Activated CD4-positive, alpha-beta T cell treated with anti-CD3 and anti-CD28 coated beads, Interleukin-2, amount 10 ng/mL, durations not matched to agents 7 days and 5 days (primary cell): ENCODE measurements at regions not wholly inside any gene's neighbourhood (a gene's known extent, or its start where the extent isn't known, plus 50 kb on each side); places are given as distances from the start of the nearest gene placed in this dataset.

Source experiments
- CTCF ChIA-PET: fragments of 350-600 bp; sonication (Branson Sonifier 250); formaldehyde crosslinking; loops from one replicate; lab custom pipeline; 2021; ENCODE audit warnings: antibody characterized with exemption; lab: Charles Lee
- POLR2A ChIA-PET: fragments of 350-600 bp; sonication (Branson Sonifier 250); formaldehyde crosslinking; loops from one replicate; lab custom pipeline; 2021; ENCODE audit warnings: antibody characterized with exemption; lab: Charles Lee
- DNase-seq: peaks from one replicate; pipeline ENCODE4 v3.0.0-alpha.2; 2020
- H3K27ac Mint-ChIP-seq: one replicate; pipeline ENCODE4 v1.8.0; 2021; ENCODE audit warnings: mild to moderate bottlenecking, moderate library complexity, mixed read lengths
- H3K27me3 Mint-ChIP-seq: one replicate; pipeline ENCODE4 v1.8.0; 2021; ENCODE audit warnings: mixed read lengths
- H3K36me3 Mint-ChIP-seq: one replicate; pipeline ENCODE4 v1.8.0; 2021; ENCODE audit warnings: low read depth, mixed read lengths
- H3K4me1 Mint-ChIP-seq: one replicate; pipeline ENCODE4 v1.8.0; 2021; ENCODE audit warnings: mixed read lengths
- H3K4me3 Mint-ChIP-seq: one replicate; pipeline ENCODE4 v1.8.0; 2021; ENCODE audit warnings: mild to moderate bottlenecking, moderate library complexity, mixed read lengths
- H3K9me3 Mint-ChIP-seq: one replicate; pipeline ENCODE4 v1.8.0; 2021; ENCODE audit warnings: mixed read lengths

- H3K27ac Mint-ChIP-seq, result no peak overlapping the region
- H3K4me1 Mint-ChIP-seq, result no peaks in the 10 kb centered on the region
- ChIA-PET CTCF (no interaction called here), POLR2A (no interaction called here)
- no peak for DNase-seq
- H3K4me3 Mint-ChIP-seq, result no peak overlapping the region
- H3K27me3 Mint-ChIP-seq, result no peaks in the 10 kb centered on the region
- peaks cover 4% of the 10 kb centered on the region for H3K9me3 Mint-ChIP-seq
- no peaks in the 10 kb centered on the region for H3K36me3 Mint-ChIP-seq
These were observed 144.3 kb upstream of the PAQR3 start for GRCh38 chr4:79083406-79084010.

DNA sequence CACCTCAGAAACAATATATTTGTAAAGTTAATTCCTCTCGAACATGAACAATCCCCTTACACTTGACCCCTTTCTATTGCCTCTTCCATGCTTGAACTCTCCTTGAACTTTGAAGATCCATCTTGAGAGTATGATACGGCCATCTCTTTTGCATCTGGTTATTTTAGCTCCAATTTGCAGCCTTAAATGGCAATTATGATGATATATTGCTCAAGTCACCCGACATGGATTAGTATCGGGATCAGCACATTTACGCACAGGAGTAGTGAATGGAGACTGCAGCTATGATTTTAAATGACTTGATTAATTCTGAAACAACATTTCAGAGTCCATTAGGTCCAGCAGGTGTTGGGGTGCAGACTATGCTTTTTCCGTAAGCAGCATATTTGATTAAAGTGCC, 143.8 kb upstream of the PAQR3 start:
- H3K27ac Mint-ChIP-seq, result no peak overlapping the region
- no peak for DNase-seq
- ChIA-PET POLR2A (no interaction called here), CTCF (no interaction called here)
- no peaks in the 10 kb centered on the region for H3K4me1 Mint-ChIP-seq
- H3K36me3 Mint-ChIP-seq, result no peaks in the 10 kb centered on the region
- peaks cover 4% of the 10 kb centered on the region for H3K9me3 Mint-ChIP-seq
- H3K27me3 Mint-ChIP-seq, result no peaks in the 10 kb centered on the region
- H3K4me3 Mint-ChIP-seq, result no peak overlapping the region

GRCh38 chr4:79081973-79082372, 142.7 kb upstream of the PAQR3 start:
- ChIA-PET CTCF (no interaction called here), POLR2A (no interaction called here)
- Mint-ChIP-seq H3K4me1 (no peaks in the 10 kb centered on the region), H3K4me3 (no peak overlapping the region), H3K9me3 (peaks cover 4% of the 10 kb centered on the region), H3K36me3 (no peaks in the 10 kb centered on the region), H3K27ac (no peak overlapping the region), H3K27me3 (no peaks in the 10 kb centered on the region)
- no peak for DNase-seq

DNA sequence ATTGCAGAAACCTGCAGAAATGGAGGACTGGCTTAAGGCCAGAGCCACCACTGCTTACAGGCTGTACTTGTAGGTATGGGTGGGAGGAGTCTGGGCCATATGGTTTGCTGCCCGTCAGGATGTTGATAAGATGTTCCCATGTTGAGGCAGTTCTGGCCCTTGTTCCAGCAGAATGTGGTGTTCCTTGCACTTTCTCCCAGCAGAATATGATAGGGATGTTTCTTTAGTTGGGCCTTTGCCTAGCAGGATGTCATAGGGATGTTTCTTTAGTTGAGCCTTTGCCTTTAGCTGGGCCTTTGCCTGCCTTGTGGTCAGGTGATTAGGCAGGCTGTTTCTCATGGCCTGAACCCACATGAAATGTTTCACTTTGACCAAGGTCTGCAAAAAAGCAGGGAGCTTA, 139.1 kb upstream of the PAQR3 start:
- Mint-ChIP-seq H3K27me3 (no peaks in the 10 kb centered on the region), H3K9me3 (peaks cover 4% of the 10 kb centered on the region), H3K4me3 (no peak overlapping the region), H3K27ac (no peak overlapping the region), H3K36me3 (no peaks in the 10 kb centered on the region), H3K4me1 (no peaks in the 10 kb centered on the region)
- CTCF ChIA-PET, result no interaction called here
- no peak for DNase-seq
- POLR2A ChIA-PET, result no interaction called here

DNA sequence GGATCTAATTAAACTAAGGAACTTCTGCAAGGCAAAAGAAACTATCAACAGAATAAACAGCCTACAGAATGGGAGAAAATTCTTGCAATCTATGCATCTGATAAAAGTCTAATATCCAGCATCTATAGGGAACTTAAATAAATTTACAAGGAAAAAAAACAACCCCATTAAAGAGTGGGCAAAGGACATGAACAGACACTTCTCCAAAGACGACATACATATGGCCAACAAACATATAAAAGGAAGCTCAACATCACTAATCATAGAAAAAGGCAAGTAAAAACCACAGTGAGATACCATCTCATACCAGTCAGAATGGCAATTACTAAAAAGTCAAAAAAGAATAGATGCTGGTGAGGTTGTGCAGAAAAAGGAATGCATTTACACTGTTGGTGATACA, 134.8 kb upstream of the PAQR3 start:
- Mint-ChIP-seq H3K4me3 (no peak overlapping the region), H3K27ac (no peak overlapping the region), H3K27me3 (peaks cover 5% of the 10 kb centered on the region), H3K36me3 (no peaks in the 10 kb centered on the region), H3K4me1 (no peaks in the 10 kb centered on the region), H3K9me3 (no peaks in the 10 kb centered on the region)
- ChIA-PET POLR2A (no interaction called here), CTCF (no interaction called here)
- no peak for DNase-seq

DNA sequence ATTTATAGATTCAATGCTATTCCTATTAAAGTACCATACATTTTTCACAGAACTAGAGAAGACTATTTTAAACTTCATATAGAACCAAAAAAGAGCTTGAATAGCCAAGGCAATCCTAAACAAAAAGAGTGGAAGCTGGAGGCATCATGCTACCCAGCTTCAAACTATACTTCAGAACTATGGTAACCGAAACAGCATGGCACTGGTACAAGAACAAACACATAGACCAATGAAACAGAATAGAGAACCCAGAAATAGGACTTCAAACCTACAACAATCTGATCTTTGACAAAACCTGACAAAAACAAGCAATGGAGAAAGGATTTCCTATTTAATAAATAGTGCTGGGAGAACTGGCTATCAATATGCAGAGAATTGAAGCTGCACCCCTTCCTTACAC, 134.2 kb upstream of the PAQR3 start:
- H3K4me3 Mint-ChIP-seq, result no peak overlapping the region
- DNase-seq, result no peak
- CTCF ChIA-PET, result no interaction called here
- H3K4me1 Mint-ChIP-seq, result no peaks in the 10 kb centered on the region
- no peaks in the 10 kb centered on the region for H3K9me3 Mint-ChIP-seq
- H3K27me3 Mint-ChIP-seq, result peaks cover 7% of the 10 kb centered on the region
- H3K27ac Mint-ChIP-seq, result no peak overlapping the region
- no peaks in the 10 kb centered on the region for H3K36me3 Mint-ChIP-seq
- POLR2A ChIA-PET, result no interaction called here

DNA sequence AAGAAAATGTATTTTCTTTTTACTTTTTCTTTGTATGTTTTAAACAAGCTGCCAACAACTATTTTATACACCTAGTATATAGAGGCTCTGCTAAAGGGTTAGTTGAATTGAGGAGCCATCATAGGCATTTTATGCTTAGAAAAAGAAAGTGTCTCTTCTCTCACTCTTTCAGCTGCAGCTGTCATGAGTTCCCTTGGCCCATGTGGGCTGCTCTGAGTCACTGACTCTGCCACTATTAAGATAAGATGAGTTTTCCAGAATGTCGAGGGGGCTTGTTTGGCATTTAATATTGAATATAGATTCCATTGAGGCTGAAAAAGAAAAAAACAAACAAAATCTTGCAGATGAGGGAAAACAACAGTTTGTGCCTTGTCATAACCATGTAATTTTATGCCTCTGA, 126.0 kb upstream of the PAQR3 start:
- no peak overlapping the region for H3K4me3 Mint-ChIP-seq
- H3K4me1 Mint-ChIP-seq, result no peaks in the 10 kb centered on the region
- ChIA-PET CTCF (no interaction called here), POLR2A (no interaction called here)
- no peaks in the 10 kb centered on the region for H3K36me3 Mint-ChIP-seq
- no peak overlapping the region for H3K27ac Mint-ChIP-seq
- no peaks in the 10 kb centered on the region for H3K9me3 Mint-ChIP-seq
- H3K27me3 Mint-ChIP-seq, result peaks cover 8% of the 10 kb centered on the region
- DNase-seq, result no peak

DNA sequence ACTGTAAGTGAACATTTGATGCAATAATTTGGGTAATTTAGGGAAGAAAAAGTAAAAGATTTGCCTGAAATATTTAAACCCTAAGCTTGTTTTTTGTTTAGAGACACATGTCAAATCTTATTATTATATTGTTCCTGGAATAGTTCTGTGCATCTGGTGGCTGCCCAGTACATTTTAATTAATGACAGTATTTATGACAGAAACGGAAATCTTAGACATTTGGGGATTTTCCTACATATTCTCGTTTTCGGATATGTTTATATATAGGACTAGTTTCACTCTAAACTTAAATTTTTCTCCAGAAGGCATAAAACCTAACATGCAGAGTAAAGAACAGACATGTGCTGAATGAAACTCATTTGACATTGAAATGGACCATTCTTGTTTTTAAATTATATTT, 125.6 kb upstream of the PAQR3 start:
- Mint-ChIP-seq H3K9me3 (no peaks in the 10 kb centered on the region), H3K27ac (no peak overlapping the region), H3K4me1 (no peaks in the 10 kb centered on the region), H3K36me3 (no peaks in the 10 kb centered on the region), H3K4me3 (no peak overlapping the region), H3K27me3 (peaks cover 8% of the 10 kb centered on the region)
- ChIA-PET CTCF (no interaction called here), POLR2A (no interaction called here)
- no peak for DNase-seq

DNA sequence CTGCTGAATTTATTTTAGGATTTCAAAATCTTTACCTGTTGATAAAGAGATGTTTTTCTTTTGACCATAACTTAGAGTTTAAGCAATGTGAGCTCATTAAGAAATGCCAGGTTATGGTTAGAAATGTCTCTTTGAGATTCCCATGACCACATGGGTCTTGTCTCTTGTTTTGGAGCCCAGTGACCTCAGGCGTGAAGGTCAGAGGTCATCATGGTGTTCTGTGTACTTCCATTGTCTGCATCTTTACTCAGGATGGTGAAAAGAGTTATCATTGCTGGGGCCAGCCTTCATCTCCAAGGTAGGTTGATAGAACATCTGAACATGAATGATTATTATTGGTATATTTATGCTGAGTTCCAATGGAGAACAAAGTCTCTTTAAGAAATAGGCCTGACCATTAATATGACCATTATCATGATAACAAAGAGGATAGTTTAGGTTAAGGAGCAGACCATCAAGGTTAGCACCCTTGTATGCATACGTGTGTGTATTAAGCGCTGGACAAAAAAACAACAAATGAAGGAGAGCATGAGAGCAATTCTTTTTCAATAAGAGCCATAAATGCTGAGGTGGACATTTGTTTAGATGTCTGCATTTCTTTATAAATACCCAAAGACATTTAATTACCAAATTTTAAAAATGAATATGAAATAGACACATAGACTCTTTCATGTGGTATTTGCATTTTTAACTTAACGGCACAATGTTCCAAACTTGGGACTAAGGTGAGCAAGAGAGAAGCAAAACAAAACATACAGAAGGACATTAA, 120.6 kb upstream of the PAQR3 start:
- Mint-ChIP-seq H3K4me3 (no peak overlapping the region), H3K27ac (no peak overlapping the region), H3K27me3 (no peaks in the 10 kb centered on the region), H3K36me3 (no peaks in the 10 kb centered on the region), H3K9me3 (no peaks in the 10 kb centered on the region), H3K4me1 (no peaks in the 10 kb centered on the region)
- ChIA-PET CTCF (no interaction called here), POLR2A (no interaction called here)
- DNase-seq, result no peak

- no peak overlapping the region for H3K4me3 Mint-ChIP-seq
- ChIA-PET POLR2A (no interaction called here), CTCF (no interaction called here)
- no peaks in the 10 kb centered on the region for H3K27me3 Mint-ChIP-seq
- H3K4me1 Mint-ChIP-seq, result no peaks in the 10 kb centered on the region
- no peak overlapping the region for H3K27ac Mint-ChIP-seq
- H3K9me3 Mint-ChIP-seq, result no peaks in the 10 kb centered on the region
- no peaks in the 10 kb centered on the region for H3K36me3 Mint-ChIP-seq
- DNase-seq, result no peak
These were observed 118.5 kb upstream of the PAQR3 start for GRCh38 chr4:79057772-79058171.

DNA sequence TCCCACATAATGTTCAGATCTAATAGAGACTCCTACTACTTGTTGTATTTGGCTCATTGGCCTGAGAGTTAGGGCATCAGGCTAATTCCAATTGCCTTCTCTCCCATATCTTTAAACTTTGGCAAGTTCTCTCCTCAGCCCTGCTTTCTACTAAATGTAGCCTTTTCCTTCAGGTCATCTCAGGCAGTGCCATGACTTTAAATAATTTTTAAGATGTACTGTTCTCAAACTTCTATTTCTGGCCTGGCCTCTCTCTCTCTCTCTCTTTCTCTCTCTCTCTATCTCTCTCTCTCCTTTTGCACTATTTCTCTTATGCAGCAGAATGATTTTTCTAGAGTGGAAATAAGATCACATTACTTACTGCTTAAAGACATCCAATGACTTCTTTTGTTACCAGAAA, 114.5 kb upstream of the PAQR3 start:
- no peak for DNase-seq
- H3K4me3 Mint-ChIP-seq, result no peak overlapping the region
- no peak overlapping the region for H3K27ac Mint-ChIP-seq
- no peaks in the 10 kb centered on the region for H3K27me3 Mint-ChIP-seq
- H3K9me3 Mint-ChIP-seq, result no peaks in the 10 kb centered on the region
- CTCF ChIA-PET, result no interaction called here
- no peaks in the 10 kb centered on the region for H3K4me1 Mint-ChIP-seq
- no peaks in the 10 kb centered on the region for H3K36me3 Mint-ChIP-seq
- POLR2A ChIA-PET, result no interaction called here

- Mint-ChIP-seq H3K4me3 (no peak overlapping the region), H3K4me1 (no peaks in the 10 kb centered on the region), H3K36me3 (no peaks in the 10 kb centered on the region), H3K27ac (no peak overlapping the region), H3K27me3 (no peaks in the 10 kb centered on the region), H3K9me3 (no peaks in the 10 kb centered on the region)
- POLR2A ChIA-PET, result no interaction called here
- CTCF ChIA-PET, result no interaction called here
- DNase-seq, result no peak
These were observed 111.3 kb upstream of the PAQR3 start for GRCh38 chr4:79050541-79050880.

- Mint-ChIP-seq H3K27me3 (no peaks in the 10 kb centered on the region), H3K4me1 (no peaks in the 10 kb centered on the region), H3K36me3 (no peaks in the 10 kb centered on the region), H3K27ac (no peak overlapping the region), H3K9me3 (no peaks in the 10 kb centered on the region), H3K4me3 (no peak overlapping the region)
- CTCF ChIA-PET, result interaction anchor here (0.6 kb wide), 1 partner anchor 342 kb away, joined by 3 read pairs; no protein-coding TSS in a partner anchor
- no peak for DNase-seq
- POLR2A ChIA-PET, result no interaction called here
These were observed 110.8 kb upstream of the PAQR3 start for GRCh38 chr4:79049840-79050540.
